HG03378 (cell line): ENCODE measurements at regions not wholly inside any gene's neighbourhood (a gene's known extent, or its start where the extent isn't known, plus 50 kb on each side); places are given as distances from the start of the nearest gene placed in this dataset.
"Not testable (repeated sequence)": the region's sequence is repeated elsewhere in the genome, so short reads cannot be mapped to it uniquely, and the experiment has no call there.

ENCODE experiments used
- ATAC-seq: cut with Tn5 transposase; IDR thresholded peaks from one replicate; pipeline ENCODE4 v1.9.1; 2021; ENCODE audit warnings: mild to moderate bottlenecking, moderate library complexity; ENCODE audit not compliant: unreplicated experiment

GRCh38 chr12:29029484-29029883, 119.6 kb upstream of the FAR2 start:
- not testable (repeated sequence) for ATAC-seq

- no peak for ATAC-seq
Observed at GRCh38 chr12:29030006-29030405, 119.1 kb upstream of the FAR2 start.

- no peak for ATAC-seq
Observed at GRCh38 chr12:29032446-29032845, 116.6 kb upstream of the FAR2 start.

- ATAC-seq = no peak
Observed at GRCh38 chr12:29033519-29033918, 115.6 kb upstream of the FAR2 start.

GRCh38 chr12:29035112-29035511, 114.0 kb upstream of the FAR2 start:
- no peak for ATAC-seq

GRCh38 chr12:29039013-29039412, 110.1 kb upstream of the FAR2 start:
- ATAC-seq = no peak

- no peak for ATAC-seq
Observed at GRCh38 chr12:29041621-29042020, 107.5 kb upstream of the FAR2 start.

- ATAC-seq = no peak
Observed at GRCh38 chr12:29043069-29043468, 106.0 kb upstream of the FAR2 start.

- no peak for ATAC-seq
Observed at GRCh38 chr12:29044799-29045198, 104.3 kb upstream of the FAR2 start.

- no peak for ATAC-seq
Observed at GRCh38 chr12:29048787-29049186, 100.3 kb upstream of the FAR2 start.

- peak; percentile 74 for ATAC-seq
Observed at GRCh38 chr12:29050503-29050902, 98.6 kb upstream of the FAR2 start.

- ATAC-seq = no peak
Observed at GRCh38 chr12:29051221-29051620, 97.9 kb upstream of the FAR2 start.

GRCh38 chr12:29053567-29053966, 95.5 kb upstream of the FAR2 start:
- peak; percentile 59 for ATAC-seq

GRCh38 chr12:29054858-29055663, 94.0 kb upstream of the FAR2 start:
- ATAC-seq = no peak

- ATAC-seq = peak; percentile 80
Observed at GRCh38 chr12:29066011-29066588, 83.0 kb upstream of the FAR2 start.

GRCh38 chr12:29067430-29067829, 81.6 kb upstream of the FAR2 start:
- ATAC-seq = no peak

- no peak for ATAC-seq
Observed at GRCh38 chr12:29070309-29070708, 78.8 kb upstream of the FAR2 start.

- no peak for ATAC-seq
Observed at GRCh38 chr12:29071099-29071498, 78.0 kb upstream of the FAR2 start.

GRCh38 chr12:29072631-29073030, 76.4 kb upstream of the FAR2 start:
- no peak for ATAC-seq

- peak; percentile 92 for ATAC-seq
Observed at GRCh38 chr12:29073631-29074239, 75.3 kb upstream of the FAR2 start.

- ATAC-seq = no peak
Observed at GRCh38 chr12:29081101-29081500, 68.0 kb upstream of the FAR2 start.

GRCh38 chr12:29082522-29082921, 66.6 kb upstream of the FAR2 start:
- ATAC-seq = peak; percentile 53
